ENCODE measurements at regions not wholly inside any gene's neighbourhood (a gene's known extent, or its start where the extent isn't known, plus 50 kb on each side); places are given as distances from the start of the nearest gene placed in this dataset.

- H3K9me3 Mint-ChIP-seq, result no peaks in the 10 kb centered on the region
- no peaks in the 10 kb centered on the region for H3K4me1 Mint-ChIP-seq
- no peak overlapping the region for H3K4me3 Mint-ChIP-seq
- H3K36me3 Mint-ChIP-seq, result peaks cover 3% of the 10 kb centered on the region
- H3K27me3 Mint-ChIP-seq, result peaks cover 12% of the 10 kb centered on the region
- no peak overlapping the region for H3K27ac Mint-ChIP-seq
These were observed 68.2 kb upstream of the B3GAT1 start for GRCh38 chr11:134480136-134480712.

- H3K9me3 Mint-ChIP-seq, result no peaks in the 10 kb centered on the region
- H3K27me3 Mint-ChIP-seq, result peaks cover 16% of the 10 kb centered on the region
These were observed 67.4 kb upstream of the B3GAT1 start for GRCh38 chr11:134479206-134480135.

GRCh38 chr11:134478611-134479010 is 66.6 kb upstream of the B3GAT1 start:
- no peak overlapping the region for H3K4me3 Mint-ChIP-seq
- H3K9me3 Mint-ChIP-seq, result no peaks in the 10 kb centered on the region
- peaks cover 16% of the 10 kb centered on the region for H3K27me3 Mint-ChIP-seq
- H3K27ac Mint-ChIP-seq, result no peak overlapping the region
- peaks cover 5% of the 10 kb centered on the region for H3K36me3 Mint-ChIP-seq
- H3K4me1 Mint-ChIP-seq, result no peaks in the 10 kb centered on the region

More at GRCh38 chr11:134479206-134480135, 67.4 kb upstream of the B3GAT1 start:
- no peak overlapping the region for H3K4me3 Mint-ChIP-seq
- no peak overlapping the region for H3K27ac Mint-ChIP-seq
- peaks cover 5% of the 10 kb centered on the region for H3K36me3 Mint-ChIP-seq
- no peaks in the 10 kb centered on the region for H3K4me1 Mint-ChIP-seq

- Mint-ChIP-seq H3K4me3 (no peak overlapping the region), H3K4me1 (no peaks in the 10 kb centered on the region), H3K36me3 (peaks cover 5% of the 10 kb centered on the region), H3K27ac (no peak overlapping the region), H3K9me3 (no peaks in the 10 kb centered on the region), H3K27me3 (peaks cover 16% of the 10 kb centered on the region)
These were observed 66.1 kb upstream of the B3GAT1 start for GRCh38 chr11:134478176-134478575.

- Mint-ChIP-seq H3K36me3 (peaks cover 5% of the 10 kb centered on the region), H3K4me1 (no peaks in the 10 kb centered on the region), H3K9me3 (no peaks in the 10 kb centered on the region), H3K27ac (no peak overlapping the region), H3K27me3 (peaks cover 15% of the 10 kb centered on the region), H3K4me3 (no peak overlapping the region)
These were observed 65.4 kb upstream of the B3GAT1 start for GRCh38 chr11:134477486-134477885.

GRCh38 chr11:134476435-134477021 is 64.5 kb upstream of the B3GAT1 start:
- no peaks in the 10 kb centered on the region for H3K4me1 Mint-ChIP-seq

GRCh38 chr11:134475951-134476350 is 63.9 kb upstream of the B3GAT1 start:
- Mint-ChIP-seq H3K4me3 (no peak overlapping the region), H3K9me3 (no peaks in the 10 kb centered on the region), H3K27ac (no peak overlapping the region), H3K4me1 (no peaks in the 10 kb centered on the region), H3K27me3 (peaks cover 18% of the 10 kb centered on the region), H3K36me3 (peaks cover 5% of the 10 kb centered on the region)

More at GRCh38 chr11:134476435-134477021, 64.5 kb upstream of the B3GAT1 start:
- H3K27ac Mint-ChIP-seq, result peak overlapping the region in 1 of 3 donors; percentile 88
- peaks cover 5% of the 10 kb centered on the region for H3K36me3 Mint-ChIP-seq
- no peaks in the 10 kb centered on the region for H3K9me3 Mint-ChIP-seq
- peaks cover 17% of the 10 kb centered on the region for H3K27me3 Mint-ChIP-seq
- H3K4me3 Mint-ChIP-seq, result no peak overlapping the region

- H3K27ac Mint-ChIP-seq, result no peak overlapping the region
- no peaks in the 10 kb centered on the region for H3K9me3 Mint-ChIP-seq
- H3K4me1 Mint-ChIP-seq, result no peaks in the 10 kb centered on the region
- H3K4me3 Mint-ChIP-seq, result no peak overlapping the region
- H3K27me3 Mint-ChIP-seq, result peaks cover 18% of the 10 kb centered on the region
- H3K36me3 Mint-ChIP-seq, result peaks cover 5% of the 10 kb centered on the region
These were observed 62.9 kb upstream of the B3GAT1 start for GRCh38 chr11:134474942-134475341.

GRCh38 chr11:134474070-134474860 is 62.2 kb upstream of the B3GAT1 start:
- H3K9me3 Mint-ChIP-seq, result peaks cover 0 to 1% (median 0%) of the 10 kb centered on the region in 3 donors
- H3K27ac Mint-ChIP-seq, result peak overlapping the region in 1 of 3 donors; percentile 33
- no peaks in the 10 kb centered on the region for H3K4me1 Mint-ChIP-seq
- H3K27me3 Mint-ChIP-seq, result peaks cover 18% of the 10 kb centered on the region
- H3K36me3 Mint-ChIP-seq, result peaks cover 5% of the 10 kb centered on the region
- H3K4me3 Mint-ChIP-seq, result no peak overlapping the region

- Mint-ChIP-seq H3K36me3 (peaks cover 5% of the 10 kb centered on the region), H3K27me3 (peaks cover 14% of the 10 kb centered on the region)
These were observed 59.8 kb upstream of the B3GAT1 start for GRCh38 chr11:134471716-134472455.

GRCh38 chr11:134471087-134471715 is 59.2 kb upstream of the B3GAT1 start:
- H3K27ac Mint-ChIP-seq, result no peak overlapping the region
- H3K4me3 Mint-ChIP-seq, result no peak overlapping the region
- H3K36me3 Mint-ChIP-seq, result peaks cover 2% of the 10 kb centered on the region
- peaks cover 0 to 1% (median 0%) of the 10 kb centered on the region in 3 donors for H3K9me3 Mint-ChIP-seq
- H3K4me1 Mint-ChIP-seq, result no peaks in the 10 kb centered on the region
- peaks cover 16% of the 10 kb centered on the region for H3K27me3 Mint-ChIP-seq

More at GRCh38 chr11:134471716-134472455, 59.8 kb upstream of the B3GAT1 start:
- Mint-ChIP-seq H3K4me1 (no peaks in the 10 kb centered on the region), H3K9me3 (peaks cover 0 to 1% (median 0%) of the 10 kb centered on the region in 3 donors), H3K4me3 (no peak overlapping the region), H3K27ac (no peak overlapping the region)

GRCh38 chr11:134470238-134470637 is 58.2 kb upstream of the B3GAT1 start:
- Mint-ChIP-seq H3K9me3 (peaks cover 0 to 1% (median 0%) of the 10 kb centered on the region in 3 donors), H3K4me1 (no peaks in the 10 kb centered on the region), H3K27me3 (peaks cover 17% of the 10 kb centered on the region), H3K27ac (no peak overlapping the region), H3K36me3 (peaks cover 2% of the 10 kb centered on the region), H3K4me3 (no peak overlapping the region)

GRCh38 chr11:134469627-134470026 is 57.6 kb upstream of the B3GAT1 start:
- Mint-ChIP-seq H3K27ac (no peak overlapping the region), H3K4me3 (no peak overlapping the region), H3K9me3 (peaks cover 0 to 1% (median 0%) of the 10 kb centered on the region in 3 donors), H3K36me3 (no peaks in the 10 kb centered on the region), H3K27me3 (peaks cover 18% of the 10 kb centered on the region), H3K4me1 (no peaks in the 10 kb centered on the region)

- peaks cover 21% of the 10 kb centered on the region for H3K27me3 Mint-ChIP-seq
- H3K9me3 Mint-ChIP-seq, result peaks cover 0 to 1% (median 0%) of the 10 kb centered on the region in 3 donors
- no peak overlapping the region for H3K4me3 Mint-ChIP-seq
These were observed 56.8 kb upstream of the B3GAT1 start for GRCh38 chr11:134468796-134469195.

More at GRCh38 chr11:134468796-134469195, 56.8 kb upstream of the B3GAT1 start:
- Mint-ChIP-seq H3K4me1 (no peaks in the 10 kb centered on the region), H3K27ac (no peak overlapping the region), H3K36me3 (no peaks in the 10 kb centered on the region)

All from IgD-negative memory B cell (primary cell).